Muscle of leg (tissue), 3 donors: ENCODE measurements at regions not wholly inside any gene's neighbourhood (a gene's known extent, or its start where the extent isn't known, plus 50 kb on each side); places are given as distances from the start of the nearest gene placed in this dataset.
A peak's percentile ranks its signal among the peaks of the same experiment; 100 is the strongest.

Experiments used
- DNase-seq: peaks from one replicate; pipeline ENCODE4 v3.0.0; 2013
- H3K27ac ChIP-seq: one replicate; pipeline ENCODE4 v1.5.1; 2013; ENCODE audit warnings: mild to moderate bottlenecking, low read length, control low read depth
- H3K27me3 ChIP-seq: one replicate; pipeline ENCODE4 v1.6.1; 2013; ENCODE audit warnings: low read length; ENCODE audit not compliant: control insufficient read depth, insufficient read depth
- H3K36me3 ChIP-seq: one replicate; pipeline ENCODE4 v1.6.1; 2013; ENCODE audit warnings: low read length; ENCODE audit not compliant: control insufficient read depth, insufficient read depth
- H3K4me1 ChIP-seq: one replicate; pipeline ENCODE4 v1.6.1; 2013; ENCODE audit warnings: low read length; ENCODE audit not compliant: control insufficient read depth, insufficient read depth
- H3K4me3 ChIP-seq: one replicate; pipeline ENCODE4 v1.5.1; 2013; ENCODE audit warnings: low read length, control low read depth
- H3K9me3 ChIP-seq: replicated peaks from 2 replicates; pipeline ENCODE4 v1.6.1; 2013; ENCODE audit warnings: low read depth, low read length; ENCODE audit not compliant: control insufficient read depth
- WGBS: methylation state at CpG from one replicate; pipeline ENCODE4 v1.1.5; 2013; ENCODE audit warnings: missing lambda C conversion rate; ENCODE audit not compliant: insufficient coverage; 5-methylcytosine and 5-hydroxymethylcytosine counted together

- H3K27me3 ChIP-seq = no peaks in the 10 kb centered on the region
- H3K9me3 ChIP-seq = no peaks in the 10 kb centered on the region
- H3K4me1 ChIP-seq = no peaks in the 10 kb centered on the region
- no peaks in the 10 kb centered on the region for H3K36me3 ChIP-seq
- peak overlapping the region; percentile 8 for H3K27ac ChIP-seq
- WGBS = no CpG with 5 or more reads among the region's 1 CpG
- no peak overlapping the region for H3K4me3 ChIP-seq
- peak; percentile 95 for DNase-seq
Measured at GRCh38 chr17:11140043-11140442, 101.0 kb upstream of the SHISA6 start.

GRCh38 chr17:11138023-11138422, 103.0 kb upstream of the SHISA6 start:
- no peak overlapping the region for H3K4me3 ChIP-seq
- DNase-seq = peak; percentile 35

GRCh38 chr17:11135819-11136218, 105.2 kb upstream of the SHISA6 start:
- H3K27me3 ChIP-seq = no peaks in the 10 kb centered on the region
- no peak overlapping the region for H3K27ac ChIP-seq
- H3K36me3 ChIP-seq = no peaks in the 10 kb centered on the region
- H3K4me3 ChIP-seq = no peak overlapping the region
- no CpG with 5 or more reads among the region's 1 CpG for WGBS
- H3K4me1 ChIP-seq = no peaks in the 10 kb centered on the region
- no peak for DNase-seq
- no peaks in the 10 kb centered on the region for H3K9me3 ChIP-seq

More at GRCh38 chr17:11138023-11138422, 103.0 kb upstream of the SHISA6 start:
- Histone ChIP-seq H3K27ac (no peak overlapping the region), H3K27me3 (no peaks in the 10 kb centered on the region), H3K9me3 (no peaks in the 10 kb centered on the region), H3K4me1 (no peaks in the 10 kb centered on the region), H3K36me3 (no peaks in the 10 kb centered on the region)
- WGBS = no CpG with 5 or more reads among the region's 5 CpGs

- no peak for DNase-seq
- no peak overlapping the region for H3K4me3 ChIP-seq
- H3K27me3 ChIP-seq = no peaks in the 10 kb centered on the region
- no peak overlapping the region for H3K27ac ChIP-seq
- no peaks in the 10 kb centered on the region for H3K4me1 ChIP-seq
- no CpG with 5 or more reads among the region's 4 CpGs for WGBS
- no peaks in the 10 kb centered on the region for H3K9me3 ChIP-seq
- no peaks in the 10 kb centered on the region for H3K36me3 ChIP-seq
Measured at GRCh38 chr17:11130367-11130766, 110.6 kb upstream of the SHISA6 start.

GRCh38 chr17:11122908-11123307, 118.1 kb upstream of the SHISA6 start:
- 87% methylated on average over 3 of the region's 5 CpGs for WGBS
- peak; percentile 31 for DNase-seq
- H3K27me3 ChIP-seq = no peaks in the 10 kb centered on the region
- H3K4me1 ChIP-seq = peaks cover 5% of the 10 kb centered on the region
- H3K36me3 ChIP-seq = no peaks in the 10 kb centered on the region
- H3K4me3 ChIP-seq = no peak overlapping the region
- no peaks in the 10 kb centered on the region for H3K9me3 ChIP-seq
- H3K27ac ChIP-seq = no peak overlapping the region

- WGBS = 12% methylated on average over 4 of the region's 10 CpGs
- Histone ChIP-seq H3K4me3 (no peak overlapping the region), H3K4me1 (peaks cover 5% of the 10 kb centered on the region), H3K27ac (no peak overlapping the region), H3K9me3 (no peaks in the 10 kb centered on the region), H3K36me3 (no peaks in the 10 kb centered on the region), H3K27me3 (no peaks in the 10 kb centered on the region)
- DNase-seq = peak; percentile 42
Measured at GRCh38 chr17:11121341-11121985, 119.5 kb upstream of the SHISA6 start.

GRCh38 chr17:11109106-11109505, 131.9 kb upstream of the SHISA6 start:
- H3K9me3 ChIP-seq = no peaks in the 10 kb centered on the region
- no peak overlapping the region for H3K4me3 ChIP-seq
- H3K36me3 ChIP-seq = no peaks in the 10 kb centered on the region
- no peaks in the 10 kb centered on the region for H3K4me1 ChIP-seq
- 43% methylated on average over 4 of the region's 4 CpGs for WGBS
- no peak overlapping the region for H3K27ac ChIP-seq
- H3K27me3 ChIP-seq = no peaks in the 10 kb centered on the region
- DNase-seq = peak; percentile 37

GRCh38 chr17:11105141-11105540, 135.9 kb upstream of the SHISA6 start:
- DNase-seq = no peak
- Histone ChIP-seq H3K4me1 (no peaks in the 10 kb centered on the region), H3K36me3 (no peaks in the 10 kb centered on the region), H3K27ac (no peak overlapping the region), H3K4me3 (no peak overlapping the region), H3K9me3 (no peaks in the 10 kb centered on the region), H3K27me3 (no peaks in the 10 kb centered on the region)

- Histone ChIP-seq H3K4me1 (peaks cover 4% of the 10 kb centered on the region), H3K36me3 (no peaks in the 10 kb centered on the region), H3K27ac (no peak overlapping the region), H3K4me3 (no peak overlapping the region), H3K9me3 (no peaks in the 10 kb centered on the region), H3K27me3 (no peaks in the 10 kb centered on the region)
- 79% methylated on average over 3 of the region's 3 CpGs for WGBS
- DNase-seq = no peak
Measured at GRCh38 chr17:11097121-11097520, 143.9 kb upstream of the SHISA6 start.

GRCh38 chr17:11094331-11094730, 146.7 kb upstream of the SHISA6 start:
- WGBS = 45% methylated on average over 13 of the region's 14 CpGs
- Histone ChIP-seq H3K36me3 (no peaks in the 10 kb centered on the region), H3K27ac (no peak overlapping the region), H3K27me3 (no peaks in the 10 kb centered on the region), H3K4me1 (peaks cover 4% of the 10 kb centered on the region), H3K9me3 (no peaks in the 10 kb centered on the region), H3K4me3 (no peak overlapping the region)
- DNase-seq = peak; percentile 83
